H1 (cell line): ENCODE measurements at regions not wholly inside any gene's neighbourhood (a gene's known extent, or its start where the extent isn't known, plus 50 kb on each side); places are given as distances from the start of the nearest gene placed in this dataset.

ENCODE experiments used
- CTCF ChIA-PET: fragments of 300-600 bp; sonication (Branson Sonifier 250); formaldehyde crosslinking; loops from one replicate; lab custom pipeline; 2021; ENCODE audit not compliant: partially characterized antibody; lab: Charles Lee
- POLR2A ChIA-PET: fragments of 300-600 bp; sonication (Branson Sonifier 250); formaldehyde crosslinking; loops from one replicate; lab custom pipeline; 2021; ENCODE audit warnings: inconsistent platforms; ENCODE audit not compliant: partially characterized antibody; lab: Charles Lee
- DNase-seq, 2 experiments: peaks; one replicate each; pipeline versions ENCODE4 v3.0.0 to v3.0.0-alpha.2; 2010 to 2022; ENCODE audit warnings: low spot score in 2 of 2, low read depth in 1 of 2, mixed read lengths in 1 of 2
- FAIRE-seq: peaks from 2 replicates; lab custom pipeline; 2011; peaks lifted over from hg19 to GRCh38; lab: Jason Lieb, UNC
- H2AFZ ChIP-seq: 2 replicates; pipeline ENCODE4 v1.8.1; 2012; ENCODE audit warnings: low read length, inconsistent platforms
- H2AK5ac ChIP-seq: 2 replicates; pipeline ENCODE4 v1.6.1; 2013; ENCODE audit warnings: low read depth, low read length
- H2BK120ac ChIP-seq: replicated peaks from 2 replicates; pipeline ENCODE3; 2013; ENCODE audit warnings: low read depth, low read length, inconsistent platforms
- H2BK12ac ChIP-seq: 2 replicates; pipeline ENCODE4 v1.6.1; 2013; ENCODE audit warnings: low read depth, low read length
- H2BK15ac ChIP-seq: 2 replicates; pipeline ENCODE4 v1.6.1; 2013; ENCODE audit warnings: low read length
- H2BK20ac ChIP-seq: 2 replicates; pipeline ENCODE4 v1.6.1; 2013; ENCODE audit warnings: low read length
- H2BK5ac ChIP-seq: 2 replicates; pipeline ENCODE4 v1.6.1; 2013; ENCODE audit warnings: low read depth, low read length
- H3K14ac ChIP-seq: 2 replicates; pipeline ENCODE4 v1.6.1; 2013; ENCODE audit warnings: inconsistent platforms; ENCODE audit not compliant: insufficient read length
- H3K18ac ChIP-seq: 2 replicates; pipeline ENCODE4 v1.6.1; 2013; ENCODE audit warnings: low read length; ENCODE audit errors: extremely low read depth
- H3K23ac ChIP-seq: 2 replicates; pipeline ENCODE4 v1.6.1; 2013; ENCODE audit warnings: inconsistent platforms; ENCODE audit not compliant: insufficient read length
- H3K23me2 ChIP-seq: 2 replicates; pipeline ENCODE4 v1.6.1; 2013; ENCODE audit warnings: low read depth, low read length
- H3K27ac ChIP-seq: 2 replicates; pipeline ENCODE4 v1.6.1; 2011; ENCODE audit warnings: low read depth, low read length, inconsistent platforms
- H3K27me3 ChIP-seq, 4 experiments: replicated peaks in 1 of 4; 1 replicate in 1 of 4; 2 replicates in 3 of 4; pipeline versions ENCODE4 v1.6.1 to v1.8.1; 2011 to 2013; ENCODE audit warnings: low read length in 3 of 4, mild to moderate bottlenecking in 3 of 4, inconsistent platforms in 2 of 4, mixed read lengths in 2 of 4, moderate library complexity in 1 of 4; ENCODE audit not compliant: control insufficient read depth in 3 of 4, insufficient read depth in 3 of 4; ENCODE audit errors: extremely low read depth in 1 of 4
- H3K36me3 ChIP-seq, 4 experiments: 2 replicates each; pipeline versions ENCODE4 v1.6.1 to v1.8.1; 2011 to 2013; ENCODE audit warnings: mild to moderate bottlenecking in 4 of 4, low read length in 3 of 4, moderate library complexity in 2 of 4, control low read depth in 1 of 4, inconsistent platforms in 1 of 4; ENCODE audit not compliant: insufficient read depth in 4 of 4, control insufficient read depth in 2 of 4
- H3K4ac ChIP-seq: replicated peaks from 2 replicates; pipeline ENCODE3; 2013; ENCODE audit warnings: low read length, low read depth, mixed read lengths, inconsistent platforms; ENCODE audit not compliant: insufficient read length
- H3K4me1 ChIP-seq, 4 experiments: replicated peaks in 1 of 4; 1 replicate in 1 of 4; 2 replicates in 3 of 4; pipeline versions ENCODE4 v1.6.1 to v1.8.1; 2011 to 2013; ENCODE audit warnings: low read length in 3 of 4, inconsistent platforms in 2 of 4, mixed read lengths in 1 of 4; ENCODE audit not compliant: insufficient read depth in 4 of 4, control insufficient read depth in 3 of 4
- H3K4me2 ChIP-seq, 2 experiments: 2 replicates each; pipeline versions ENCODE4 v1.6.1 to v1.8.1; 2011 to 2013; ENCODE audit warnings: low read depth in 2 of 2, low read length in 2 of 2, control low read depth in 1 of 2, inconsistent platforms in 1 of 2, mild to moderate bottlenecking in 1 of 2; ENCODE audit not compliant: insufficient read depth in 1 of 2
- H3K4me3 ChIP-seq, 4 experiments: fragments of 200-600, 300-600 bp in 1 of 4; sonication (generic), shearing (Covaris generic), sonication (Bioruptor Twin) in 1 of 4; 2 replicates each; pipeline versions ENCODE4 v1.5.1 to v1.8.1; 2011 to 2016; ENCODE audit warnings: low read length in 4 of 4, low read depth in 3 of 4, control low read depth in 2 of 4, inconsistent platforms in 2 of 4, mild to moderate bottlenecking in 2 of 4, mixed read lengths in 1 of 4, moderate library complexity in 1 of 4; ENCODE audit not compliant: insufficient read depth in 2 of 4; ENCODE audit errors: extremely low read depth in 1 of 4
- H3K56ac ChIP-seq: replicated peaks from 2 replicates; pipeline ENCODE3; 2013; ENCODE audit warnings: low read depth, mild to moderate bottlenecking, mixed read lengths, low read length, inconsistent platforms; ENCODE audit not compliant: insufficient read length
- H3K79me1 ChIP-seq: 2 replicates; pipeline ENCODE4 v1.6.1; 2013; ENCODE audit warnings: low read depth, low read length, control low read depth
- H3K79me2 ChIP-seq, 2 experiments: 2 replicates each; pipeline versions ENCODE4 v1.6.1 to v1.8.1; 2012 to 2013; ENCODE audit warnings: low read length in 2 of 2, mild to moderate bottlenecking in 2 of 2, inconsistent platforms in 1 of 2; ENCODE audit not compliant: insufficient read depth in 2 of 2, control insufficient read depth in 1 of 2
- H3K9ac ChIP-seq, 4 experiments: replicated peaks in 1 of 4; 1 replicate in 1 of 4; 2 replicates in 3 of 4; pipeline versions ENCODE4 v1.6.1 to v1.8.1; 2011 to 2013; ENCODE audit warnings: low read depth in 3 of 4, low read length in 3 of 4, control low read depth in 2 of 4, mild to moderate bottlenecking in 2 of 4, moderate library complexity in 2 of 4, inconsistent platforms in 1 of 4; ENCODE audit errors: extremely low read depth in 1 of 4
- H3K9me3 ChIP-seq, 2 experiments: 2 replicates each; pipeline versions ENCODE4 v1.6.1 to v1.8.1; 2012 to 2013; ENCODE audit warnings: mild to moderate bottlenecking in 2 of 2, moderate library complexity in 2 of 2, control low read depth in 1 of 2, inconsistent platforms in 1 of 2, low read depth in 1 of 2, low read length in 1 of 2, mixed read lengths in 1 of 2; ENCODE audit not compliant: insufficient read depth in 2 of 2
- H4K20me1 ChIP-seq, 2 experiments: replicated peaks in 1 of 2; 2 replicates each; pipeline versions ENCODE3 to v1.8.1; 2011 to 2013; ENCODE audit warnings: inconsistent platforms in 2 of 2, low read length in 2 of 2, mild to moderate bottlenecking in 1 of 2; ENCODE audit not compliant: insufficient read depth in 2 of 2, control insufficient read depth in 1 of 2
- H4K5ac ChIP-seq: 2 replicates; pipeline ENCODE4 v1.6.1; 2013; ENCODE audit warnings: low read length, low read depth, mixed read lengths, inconsistent platforms; ENCODE audit not compliant: insufficient read length
- H4K8ac ChIP-seq: 2 replicates; pipeline ENCODE4 v1.8.0; 2013; ENCODE audit warnings: mild to moderate bottlenecking, moderate library complexity, low read length, inconsistent platforms; ENCODE audit not compliant: insufficient read depth; ENCODE audit errors: extremely low read depth
- H4K91ac ChIP-seq: replicated peaks from 2 replicates; pipeline ENCODE3; 2013; ENCODE audit warnings: low read length, mixed read lengths, inconsistent platforms; ENCODE audit not compliant: insufficient read length
- BCL11A ChIP-seq, 2 experiments: IDR thresholded peaks; one replicate each; pipeline ENCODE4 v1.6.1; 2011; ENCODE audit warnings: low read depth in 2 of 2, low read length in 2 of 2, mild to moderate bottlenecking in 2 of 2
- CBX8 ChIP-seq: fragments of 300-800, 300-1000 bp; sonication (generic); IDR thresholded peaks from 2 replicates; pipeline ENCODE4 v1.7.1; 2016; ENCODE audit warnings: low read depth, low read length, borderline replicate concordance
- CREB1 ChIP-seq: IDR thresholded peaks from 2 replicates; pipeline ENCODE4 v1.6.1; 2012; ENCODE audit warnings: inconsistent platforms
- CTCF ChIP-seq, 3 experiments: IDR thresholded peaks; 1 replicate in 2 of 3; 2 replicates in 1 of 3; pipeline versions ENCODE4 v1.5.1 to v1.6.1; 2011; ENCODE audit warnings: low read length in 3 of 3, mild to moderate bottlenecking in 3 of 3, inconsistent platforms in 2 of 3, low read depth in 1 of 3, moderate library complexity in 1 of 3; ENCODE audit not compliant: insufficient read depth in 1 of 3; ENCODE audit errors: control extremely low read depth in 1 of 3
- GABPA ChIP-seq: IDR thresholded peaks from 2 replicates; pipeline ENCODE4 v1.6.1; 2011; ENCODE audit warnings: mild to moderate bottlenecking, low read length, moderate library complexity, borderline replicate concordance; ENCODE audit not compliant: insufficient read depth
- NANOG ChIP-seq: IDR thresholded peaks from 2 replicates; pipeline ENCODE4 v1.6.1; 2011; ENCODE audit warnings: low read length, low read depth, mild to moderate bottlenecking, inconsistent platforms; ENCODE audit not compliant: insufficient read depth, poor library complexity, severe bottlenecking
- RXRA ChIP-seq: IDR thresholded peaks from 2 replicates; pipeline ENCODE4 v1.6.1; 2011; ENCODE audit warnings: low read depth, mild to moderate bottlenecking, low read length, moderate library complexity; ENCODE audit not compliant: insufficient read depth
- SIX5 ChIP-seq: IDR thresholded peaks from 2 replicates; pipeline ENCODE4 v1.6.1; 2011; ENCODE audit warnings: mild to moderate bottlenecking, low read depth, low read length
- SRF ChIP-seq: IDR thresholded peaks from 2 replicates; pipeline ENCODE4 v1.6.1; 2011; ENCODE audit warnings: mild to moderate bottlenecking, low read depth, low read length, moderate library complexity
- SUZ12 ChIP-seq: fragments of 200-600 bp; sonication (generic); IDR thresholded peaks from 2 replicates; pipeline ENCODE4 v1.6.1; 2012; ENCODE audit warnings: mild to moderate bottlenecking, inconsistent platforms, low read length, moderate library complexity, mixed read lengths
- TCF12 ChIP-seq: IDR thresholded peaks from 2 replicates; pipeline ENCODE4 v1.6.1; 2011; ENCODE audit warnings: low read depth, mild to moderate bottlenecking, low read length
- WGBS, 2 experiments: shearing (Covaris generic) in 1 of 2; methylation state at CpG; one replicate each; pipeline versions ENCODE4 v1.1.6 to v1.1.7; 2013 to 2015; ENCODE audit warnings: low lambda C conversion rate in 2 of 2, mixed read lengths in 2 of 2, inconsistent platforms in 1 of 2, low coverage in 1 of 2, missing lambda C conversion rate in 1 of 2; ENCODE audit not compliant: insufficient replicate concordance in 2 of 2, insufficient coverage in 1 of 2, insufficient read length in 1 of 2; ENCODE audit errors: extremely low coverage in 1 of 2, missing lambda C conversion rate in 1 of 2; 5-methylcytosine and 5-hydroxymethylcytosine counted together

- DNase-seq (no peak), FAIRE-seq (no peak)
- Histone ChIP-seq H3K4me3 (no peak overlapping the region), H4K20me1 (no peaks in the 10 kb centered on the region), H2BK5ac (no peak overlapping the region), H3K4ac (no peak overlapping the region), H2AFZ (no peak overlapping the region), H3K23me2 (no peaks in the 10 kb centered on the region), H3K56ac (no peak overlapping the region), H2BK15ac (no peak overlapping the region), H3K27me3 (no peaks in the 10 kb centered on the region), H3K14ac (no peak overlapping the region), H3K18ac (no peak overlapping the region), H3K79me1 (no peaks in the 10 kb centered on the region), H3K27ac (no peak overlapping the region), H2BK12ac (no peak overlapping the region), H2BK120ac (no peak overlapping the region), H4K91ac (no peak overlapping the region), H3K4me1 (no peaks in the 10 kb centered on the region), H2BK20ac (no peak overlapping the region), H3K36me3 (no peaks in the 10 kb centered on the region), H3K4me2 (no peak overlapping the region), H3K9me3 (no peaks in the 10 kb centered on the region), H4K8ac (no peak overlapping the region), H3K23ac (no peak overlapping the region), H4K5ac (no peak overlapping the region), H2AK5ac (no peak overlapping the region), H3K9ac (no peak overlapping the region), H3K79me2 (no peaks in the 10 kb centered on the region)
- CTCF ChIA-PET: no interaction called here
- TF ChIP-seq CREB1: no peak
- TF ChIP-seq RXRA: no peak
- TF ChIP-seq SRF: no peak
- no peak for TF ChIP-seq SIX5
- no peak for TF ChIP-seq NANOG
- no peak for TF ChIP-seq SUZ12
- TF ChIP-seq GABPA: no peak
- no peak for TF ChIP-seq BCL11A (IDR thresholded peaks at IDR 0.05; ENCODE audit: low read depth in 2 of 2, low read length in 2 of 2)
- no peak for TF ChIP-seq CBX8
- TF ChIP-seq CTCF (IDR thresholded peaks at IDR 0.05; ENCODE audit: control extremely low read depth in 1 of 3, insufficient read depth in 1 of 3, low read depth in 1 of 3, low read length in 3 of 3): no peak
- no peak for TF ChIP-seq TCF12
- POLR2A ChIA-PET: no interaction called here
- 100% methylated on average over 1 of the region's 1 CpG; no CpG with 5 or more reads in 1 of the 2 experiments for WGBS, 2 experiments
Measured at GRCh38 chr5:119919279-119919678, 289.9 kb downstream of the FAM170A start.
